ENCODE measurements at regions not wholly inside any gene's neighbourhood (a gene's known extent, or its start where the extent isn't known, plus 50 kb on each side); places are given as distances from the start of the nearest gene placed in this dataset.

DNA sequence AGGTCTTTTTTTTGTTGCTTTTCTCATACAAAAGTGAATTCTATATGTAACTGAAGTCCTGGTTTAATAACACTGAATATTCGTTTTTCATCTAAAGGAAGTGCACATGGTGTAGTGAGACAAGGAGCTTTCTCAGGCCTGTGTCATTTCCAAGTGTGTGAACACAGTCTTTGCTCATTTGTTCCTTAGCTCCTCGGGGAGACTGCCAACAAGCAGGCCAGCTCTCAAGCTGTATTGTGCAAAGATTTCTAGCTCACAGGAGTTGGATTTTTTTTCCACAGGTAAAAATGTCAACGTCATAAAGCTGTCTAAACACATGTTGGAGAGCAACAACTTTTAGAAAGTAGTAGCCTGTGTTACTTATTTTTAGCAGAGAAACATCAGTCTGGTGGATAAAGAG, 87.8 kb upstream of the S1PR1 start:
- TF ChIP-seq CTCF (IDR thresholded peaks at IDR 0.05): no peak
- no peak for TF ChIP-seq EP300 (IDR thresholded peaks at IDR 0.05)

All from tibial nerve (tissue), 4 donors.